Adipocyte (in vitro differentiated cells): ENCODE measurements at regions not wholly inside any gene's neighbourhood (a gene's known extent, or its start where the extent isn't known, plus 50 kb on each side); places are given as distances from the start of the nearest gene placed in this dataset.

Experiments used
- DNase-seq: peaks from one replicate; pipeline ENCODE4 v3.0.0-alpha.2; 2015; ENCODE audit warnings: low read depth
- H3K27me3 ChIP-seq: replicated peaks from 2 replicates; pipeline ENCODE4 v1.7.0; 2013; ENCODE audit warnings: mild to moderate bottlenecking, low read length, moderate library complexity; ENCODE audit not compliant: control insufficient read depth, insufficient read depth
- H3K36me3 ChIP-seq: 2 replicates; pipeline ENCODE4 v1.7.0; 2013; ENCODE audit warnings: low read length, mild to moderate bottlenecking, moderate library complexity; ENCODE audit not compliant: control insufficient read depth, insufficient read depth, severe bottlenecking
- H3K4me1 ChIP-seq: 2 replicates; pipeline ENCODE4 v1.7.0; 2013; ENCODE audit warnings: mild to moderate bottlenecking, low read length, moderate library complexity; ENCODE audit not compliant: control insufficient read depth, insufficient read depth
- H3K4me3 ChIP-seq: 2 replicates; pipeline ENCODE4 v1.7.0; 2013; ENCODE audit warnings: mild to moderate bottlenecking, low read length, moderate library complexity
- H3K9ac ChIP-seq: 2 replicates; pipeline ENCODE4 v1.7.0; 2013; ENCODE audit warnings: mild to moderate bottlenecking, low read length, moderate library complexity
- H3K9me3 ChIP-seq: 2 replicates; pipeline ENCODE4 v1.7.0; 2013; ENCODE audit warnings: mild to moderate bottlenecking, low read length, moderate library complexity; ENCODE audit not compliant: control insufficient read depth

- Histone ChIP-seq H3K27me3 (no peaks in the 10 kb centered on the region), H3K4me1 (no peaks in the 10 kb centered on the region), H3K4me3 (no peak overlapping the region), H3K9me3 (no peaks in the 10 kb centered on the region), H3K36me3 (no peaks in the 10 kb centered on the region), H3K9ac (no peak overlapping the region)
- DNase-seq = no peak
Measured at GRCh38 chr15:47929138-47929803, 191.5 kb upstream of the SLC24A5 start.

- H3K36me3 ChIP-seq = no peaks in the 10 kb centered on the region
- no peak overlapping the region for H3K9ac ChIP-seq
- no peak overlapping the region for H3K4me3 ChIP-seq
- no peak for DNase-seq
- peaks cover 3% of the 10 kb centered on the region for H3K27me3 ChIP-seq
- no peaks in the 10 kb centered on the region for H3K4me1 ChIP-seq
- no peaks in the 10 kb centered on the region for H3K9me3 ChIP-seq
Measured at GRCh38 chr15:47932261-47932660, 188.5 kb upstream of the SLC24A5 start.

- Histone ChIP-seq H3K4me3 (no peak overlapping the region), H3K4me1 (no peaks in the 10 kb centered on the region), H3K9me3 (no peaks in the 10 kb centered on the region), H3K36me3 (no peaks in the 10 kb centered on the region), H3K27me3 (peaks cover 3% of the 10 kb centered on the region), H3K9ac (no peak overlapping the region)
- DNase-seq = no peak
Measured at GRCh38 chr15:47932951-47933641, 187.7 kb upstream of the SLC24A5 start.

- no peak for DNase-seq
- H3K36me3 ChIP-seq = no peaks in the 10 kb centered on the region
- no peak overlapping the region for H3K4me3 ChIP-seq
- peaks cover 3% of the 10 kb centered on the region for H3K27me3 ChIP-seq
- no peaks in the 10 kb centered on the region for H3K4me1 ChIP-seq
- H3K9ac ChIP-seq = no peak overlapping the region
- no peaks in the 10 kb centered on the region for H3K9me3 ChIP-seq
Measured at GRCh38 chr15:47933865-47934264, 186.9 kb upstream of the SLC24A5 start.

GRCh38 chr15:47934342-47934741 lies 186.4 kb upstream of the SLC24A5 start:
- peaks cover 3% of the 10 kb centered on the region for H3K27me3 ChIP-seq
- no peak for DNase-seq
- H3K4me3 ChIP-seq = no peak overlapping the region

GRCh38 chr15:47937834-47938233 lies 183.0 kb upstream of the SLC24A5 start:
- no peaks in the 10 kb centered on the region for H3K9me3 ChIP-seq
- no peak for DNase-seq
- no peaks in the 10 kb centered on the region for H3K36me3 ChIP-seq
- no peak overlapping the region for H3K4me3 ChIP-seq
- H3K9ac ChIP-seq = no peak overlapping the region
- peaks cover 3% of the 10 kb centered on the region for H3K27me3 ChIP-seq
- no peaks in the 10 kb centered on the region for H3K4me1 ChIP-seq

More at GRCh38 chr15:47934342-47934741, 186.4 kb upstream of the SLC24A5 start:
- Histone ChIP-seq H3K9ac (no peak overlapping the region), H3K4me1 (no peaks in the 10 kb centered on the region), H3K9me3 (no peaks in the 10 kb centered on the region), H3K36me3 (no peaks in the 10 kb centered on the region)

- no peak overlapping the region for H3K9ac ChIP-seq
- no peak overlapping the region for H3K4me3 ChIP-seq
- H3K9me3 ChIP-seq = no peaks in the 10 kb centered on the region
- H3K36me3 ChIP-seq = no peaks in the 10 kb centered on the region
- DNase-seq = no peak
- no peaks in the 10 kb centered on the region for H3K4me1 ChIP-seq
- peaks cover 2% of the 10 kb centered on the region for H3K27me3 ChIP-seq
Measured at GRCh38 chr15:47944637-47945288, 176.0 kb upstream of the SLC24A5 start.

- Histone ChIP-seq H3K9me3 (no peaks in the 10 kb centered on the region), H3K4me1 (no peaks in the 10 kb centered on the region), H3K36me3 (no peaks in the 10 kb centered on the region), H3K27me3 (peaks cover 5% of the 10 kb centered on the region), H3K9ac (no peak overlapping the region), H3K4me3 (no peak overlapping the region)
- no peak for DNase-seq
Measured at GRCh38 chr15:47945872-47946650, 174.7 kb upstream of the SLC24A5 start.

GRCh38 chr15:47949815-47950214 lies 171.0 kb upstream of the SLC24A5 start:
- Histone ChIP-seq H3K9me3 (peaks cover 2% of the 10 kb centered on the region), H3K27me3 (peaks cover 8% of the 10 kb centered on the region), H3K36me3 (no peaks in the 10 kb centered on the region), H3K4me3 (no peak overlapping the region), H3K9ac (no peak overlapping the region), H3K4me1 (no peaks in the 10 kb centered on the region)
- no peak for DNase-seq

- Histone ChIP-seq H3K9me3 (peaks cover 2% of the 10 kb centered on the region), H3K4me1 (no peaks in the 10 kb centered on the region), H3K36me3 (no peaks in the 10 kb centered on the region), H3K9ac (no peak overlapping the region), H3K27me3 (peaks cover 8% of the 10 kb centered on the region), H3K4me3 (no peak overlapping the region)
- no peak for DNase-seq
Measured at GRCh38 chr15:47950447-47950846, 170.3 kb upstream of the SLC24A5 start.

GRCh38 chr15:47951781-47952180 lies 169.0 kb upstream of the SLC24A5 start:
- no peak overlapping the region for H3K4me3 ChIP-seq
- H3K36me3 ChIP-seq = no peaks in the 10 kb centered on the region
- H3K27me3 ChIP-seq = peaks cover 8% of the 10 kb centered on the region
- H3K4me1 ChIP-seq = no peaks in the 10 kb centered on the region
- peaks cover 2% of the 10 kb centered on the region for H3K9me3 ChIP-seq
- DNase-seq = no peak
- H3K9ac ChIP-seq = no peak overlapping the region
